Gastrocnemius medialis (tissue), 4 donors: ENCODE measurements at regions not wholly inside any gene's neighbourhood (a gene's known extent, or its start where the extent isn't known, plus 50 kb on each side); places are given as distances from the start of the nearest gene placed in this dataset.

ENCODE experiments used
- ATAC-seq, 2 donors: fragments of 150-250 bp; one replicate each; pipeline ENCODE4 v1.9.1; 2016
- DNase-seq, 2 donors: peaks; one replicate each; pipeline ENCODE4 v3.0.0-alpha.2; 2019
- H3K27ac ChIP-seq, 4 donors: fragments of 200-600 bp; sonication (generic); 1 replicate in 1 of 4; 2 replicates in 3 of 4; pipeline ENCODE4 v1.5.1; 2016 to 2018; ENCODE audit warnings: mild to moderate bottlenecking in 2 of 4, moderate library complexity in 1 of 4
- H3K27me3 ChIP-seq, 3 donors: fragments of 200-600 bp; sonication (generic) in 2 of 3; 1 replicate in 1 of 3; 2 replicates in 2 of 3; pipeline versions ENCODE4 v1.5.1 to v1.6.0; 2016 to 2019; ENCODE audit warnings: mild to moderate bottlenecking in 1 of 3, moderate library complexity in 1 of 3
- H3K36me3 ChIP-seq, 2 donors: fragments of 200-600 bp; sonication (generic) in 1 of 2; one replicate each; pipeline ENCODE4 v1.5.1; 2017 to 2018
- H3K4me1 ChIP-seq, 2 donors: fragments of 200-600 bp; sonication (generic) in 1 of 2; one replicate each; pipeline ENCODE4 v1.5.1; 2016 to 2017; ENCODE audit warnings: mild to moderate bottlenecking in 2 of 2
- H3K4me3 ChIP-seq, 4 donors: fragments of 200-600 bp; sonication (generic) in 3 of 4; 1 replicate in 1 of 4; 2 replicates in 3 of 4; pipeline ENCODE4 v1.5.1; 2016 to 2019; ENCODE audit warnings: mild to moderate bottlenecking in 2 of 4
- H3K9me3 ChIP-seq, 3 donors: fragments of 200-600 bp; sonication (generic) in 2 of 3; 1 replicate in 1 of 3; 2 replicates in 2 of 3; pipeline ENCODE4 v1.5.1; 2016 to 2019
- POLR2A ChIP-seq, 2 donors: fragments of 450-650 bp; IDR thresholded peaks; one replicate each; pipeline ENCODE4 v1.6.1; 2017; ENCODE audit warnings: antibody characterized with exemption in 2 of 2, mild to moderate bottlenecking in 2 of 2, moderate library complexity in 2 of 2
- in situ Hi-C, 4 donors: fragments of 200-750 bp; cut with MboI; loops; one replicate each; pipeline versions ENCODE4 v1.15.0 to v1.8.0; 2017; ENCODE audit warnings: low sequenced_read_pairs in 4 of 4
- intact Hi-C: fragments of 100-400 bp; cut with DNase I; formaldehyde crosslinking; loops from one replicate; pipeline ENCODE4 v1.15.1; 2023; ENCODE audit warnings: low total_unique reads
- TF ChIP-seq, protein P1 (sequence below), 5 experiments: fragments of 450-650 bp in 3 of 5; fragments of 200-600 bp in 2 of 5; sonication (generic) in 2 of 5; IDR thresholded peaks in 4 of 5; conservative IDR thresholded peaks in 1 of 5; 1 replicate in 4 of 5; 2 replicates in 1 of 5; pipeline ENCODE4 v1.5.1; 2016 to 2019; ENCODE audit warnings: antibody characterized with exemption in 5 of 5, mild to moderate bottlenecking in 3 of 5, moderate library complexity in 3 of 5

DNA sequence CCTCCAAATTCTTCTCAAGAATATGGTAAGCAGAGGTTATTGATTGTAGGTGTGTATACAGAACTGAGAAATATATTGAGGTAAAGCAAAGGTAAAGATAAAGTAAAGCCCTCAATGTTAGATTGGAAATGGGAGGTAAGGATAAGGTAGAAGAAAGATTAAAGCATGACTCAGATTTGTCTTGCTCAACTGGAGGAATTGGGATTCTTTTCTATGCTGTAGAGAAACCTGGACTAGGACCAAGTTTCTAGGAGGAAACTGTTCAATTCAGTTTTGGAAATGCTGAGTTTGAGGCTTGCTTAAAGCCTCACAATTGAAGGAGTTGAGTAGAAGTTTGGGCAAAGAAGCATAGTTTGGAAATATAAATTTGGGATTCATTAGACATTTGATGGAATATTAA lies 634.0 kb upstream of the PTCHD4 start:
- no peaks in the 10 kb centered on the region for H3K9me3 ChIP-seq
- no peak for TF ChIP-seq POLR2A (IDR thresholded peaks at IDR 0.05)
- TF ChIP-seq, protein P1, sequence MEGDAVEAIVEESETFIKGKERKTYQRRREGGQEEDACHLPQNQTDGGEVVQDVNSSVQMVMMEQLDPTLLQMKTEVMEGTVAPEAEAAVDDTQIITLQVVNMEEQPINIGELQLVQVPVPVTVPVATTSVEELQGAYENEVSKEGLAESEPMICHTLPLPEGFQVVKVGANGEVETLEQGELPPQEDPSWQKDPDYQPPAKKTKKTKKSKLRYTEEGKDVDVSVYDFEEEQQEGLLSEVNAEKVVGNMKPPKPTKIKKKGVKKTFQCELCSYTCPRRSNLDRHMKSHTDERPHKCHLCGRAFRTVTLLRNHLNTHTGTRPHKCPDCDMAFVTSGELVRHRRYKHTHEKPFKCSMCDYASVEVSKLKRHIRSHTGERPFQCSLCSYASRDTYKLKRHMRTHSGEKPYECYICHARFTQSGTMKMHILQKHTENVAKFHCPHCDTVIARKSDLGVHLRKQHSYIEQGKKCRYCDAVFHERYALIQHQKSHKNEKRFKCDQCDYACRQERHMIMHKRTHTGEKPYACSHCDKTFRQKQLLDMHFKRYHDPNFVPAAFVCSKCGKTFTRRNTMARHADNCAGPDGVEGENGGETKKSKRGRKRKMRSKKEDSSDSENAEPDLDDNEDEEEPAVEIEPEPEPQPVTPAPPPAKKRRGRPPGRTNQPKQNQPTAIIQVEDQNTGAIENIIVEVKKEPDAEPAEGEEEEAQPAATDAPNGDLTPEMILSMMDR (IDR thresholded peaks at IDR 0.05 in 4 of 5, conservative IDR thresholded peaks at IDR 0.05 in 1 of 5): no peak
- H3K4me1 ChIP-seq: no peaks in the 10 kb centered on the region
- ATAC-seq (no peak), DNase-seq (no peak)
- no peaks in the 10 kb centered on the region for H3K27me3 ChIP-seq
- in situ Hi-C loops: no loop called here
- H3K27ac ChIP-seq: no peak overlapping the region
- intact Hi-C loops: no loop called here
- H3K36me3 ChIP-seq: no peaks in the 10 kb centered on the region
- no peak overlapping the region for H3K4me3 ChIP-seq

DNA sequence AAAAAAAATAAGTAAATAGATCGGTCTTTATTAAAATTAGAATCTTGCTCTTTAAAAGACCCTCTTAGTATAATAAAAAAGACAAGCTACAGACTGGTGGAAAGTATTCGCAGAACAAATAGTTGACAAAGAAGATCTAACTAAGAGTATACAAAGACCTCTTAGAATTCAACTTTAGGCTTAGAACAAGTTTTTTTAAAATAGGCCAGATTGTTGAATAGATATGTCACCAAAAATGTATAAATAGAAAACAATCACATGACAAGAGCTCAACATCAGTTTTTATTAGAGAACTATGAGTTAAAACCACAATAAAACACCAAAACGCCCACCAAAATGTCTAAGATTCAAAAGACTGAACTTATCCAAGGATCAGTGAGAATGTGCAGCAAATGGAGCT lies 632.7 kb upstream of the PTCHD4 start:
- no peaks in the 10 kb centered on the region for H3K36me3 ChIP-seq
- H3K4me1 ChIP-seq: no peaks in the 10 kb centered on the region
- DNase-seq (no peak), ATAC-seq (no peak)
- no peak overlapping the region for H3K4me3 ChIP-seq
- intact Hi-C loops (no loop called here), in situ Hi-C loops (no loop called here)
- no peak overlapping the region for H3K27ac ChIP-seq
- no peaks in the 10 kb centered on the region for H3K9me3 ChIP-seq
- H3K27me3 ChIP-seq: no peaks in the 10 kb centered on the region
- no peak for TF ChIP-seq POLR2A (IDR thresholded peaks at IDR 0.05)
- TF ChIP-seq, protein P1 (IDR thresholded peaks at IDR 0.05 in 4 of 5, conservative IDR thresholded peaks at IDR 0.05 in 1 of 5): no peak

DNA sequence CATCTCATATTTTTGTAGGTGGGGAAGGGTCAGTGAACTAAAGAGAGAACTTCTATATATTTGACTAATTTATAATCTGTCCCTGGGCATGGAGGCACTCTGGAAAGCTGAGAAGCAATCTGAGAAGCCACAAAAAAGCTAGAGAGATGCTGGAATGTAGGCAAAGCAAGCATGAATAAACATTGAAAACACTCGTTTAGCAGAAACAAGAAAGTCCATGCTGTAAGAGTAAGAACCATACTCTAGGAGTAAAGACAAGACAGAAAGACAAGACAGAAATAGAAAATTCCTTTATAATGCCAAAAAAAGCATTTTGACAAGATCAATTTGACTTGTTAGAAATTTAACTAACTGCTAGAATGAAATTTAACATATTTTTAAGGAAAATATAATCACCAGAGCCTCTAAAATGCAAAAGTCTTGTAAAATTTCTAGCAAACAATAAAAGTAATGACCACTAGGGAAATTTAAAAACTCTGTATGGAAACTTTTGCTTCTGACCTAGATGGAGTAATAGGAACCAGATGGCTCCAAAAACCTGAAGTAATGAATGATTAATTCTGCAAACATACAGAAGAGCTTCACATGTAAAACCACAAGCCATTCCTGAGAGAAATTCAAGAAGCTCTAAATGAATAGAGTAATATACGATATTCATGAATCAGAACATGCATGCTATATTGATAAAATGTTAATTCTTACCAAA lies 625.7 kb upstream of the PTCHD4 start:
- DNase-seq (no peak), ATAC-seq (no peak)
- Histone ChIP-seq H3K36me3 (no peaks in the 10 kb centered on the region), H3K4me1 (no peaks in the 10 kb centered on the region), H3K27me3 (no peaks in the 10 kb centered on the region), H3K9me3 (no peaks in the 10 kb centered on the region), H3K27ac (no peak overlapping the region), H3K4me3 (no peak overlapping the region)
- intact Hi-C loops (no loop called here), in situ Hi-C loops (no loop called here)
- TF ChIP-seq, protein P1 (IDR thresholded peaks at IDR 0.05 in 4 of 5, conservative IDR thresholded peaks at IDR 0.05 in 1 of 5): no peak
- TF ChIP-seq POLR2A (IDR thresholded peaks at IDR 0.05): no peak

DNA sequence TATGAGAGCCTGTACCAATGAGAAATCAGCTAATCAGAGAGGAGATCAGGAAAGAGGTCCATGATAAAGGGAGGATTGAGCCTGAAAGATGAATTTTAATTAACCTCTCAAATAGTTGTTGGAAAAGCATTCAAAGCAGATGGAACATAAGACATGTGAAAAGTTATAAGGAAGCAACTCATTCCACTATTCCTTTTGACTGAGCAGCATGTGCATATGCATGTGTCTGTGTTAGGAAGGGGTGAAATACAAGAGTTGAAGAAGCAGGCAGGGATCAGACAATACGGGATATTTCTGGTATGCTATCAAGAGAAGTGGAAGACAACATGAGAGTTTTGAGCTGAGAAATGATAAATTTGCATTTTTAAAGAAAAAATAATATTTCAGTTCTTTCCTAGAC lies 624.8 kb upstream of the PTCHD4 start:
- intact Hi-C loops (no loop called here), in situ Hi-C loops (no loop called here)
- Histone ChIP-seq H3K27me3 (no peaks in the 10 kb centered on the region), H3K27ac (no peak overlapping the region), H3K4me1 (no peaks in the 10 kb centered on the region), H3K36me3 (no peaks in the 10 kb centered on the region), H3K9me3 (no peaks in the 10 kb centered on the region), H3K4me3 (no peak overlapping the region)
- ATAC-seq: no peak
- DNase-seq: no peak
- TF ChIP-seq POLR2A (IDR thresholded peaks at IDR 0.05): no peak
- TF ChIP-seq, protein P1 (IDR thresholded peaks at IDR 0.05 in 4 of 5, conservative IDR thresholded peaks at IDR 0.05 in 1 of 5): no peak

DNA sequence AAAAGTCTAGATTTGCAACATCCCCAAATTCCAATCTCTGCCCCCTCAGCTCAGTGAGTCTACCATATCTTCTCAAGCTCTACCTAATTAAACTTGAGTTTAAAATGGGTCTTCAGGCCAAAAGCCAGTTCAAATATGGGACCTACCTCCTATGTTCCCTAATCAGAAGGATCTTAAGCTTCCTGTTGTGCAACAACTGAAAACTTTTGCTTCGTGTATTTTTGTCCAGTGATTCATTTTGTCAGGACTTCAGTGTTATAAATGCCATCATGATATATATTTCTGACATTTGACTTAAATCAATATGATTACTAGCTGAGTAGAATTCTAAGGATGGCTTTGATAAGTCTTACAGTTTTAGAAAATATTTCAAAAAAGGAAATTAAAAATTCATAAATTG lies 622.6 kb upstream of the PTCHD4 start:
- intact Hi-C loops: no loop called here
- H3K36me3 ChIP-seq: no peaks in the 10 kb centered on the region
- no peak for TF ChIP-seq POLR2A (IDR thresholded peaks at IDR 0.05)
- TF ChIP-seq, protein P1 (IDR thresholded peaks at IDR 0.05 in 4 of 5, conservative IDR thresholded peaks at IDR 0.05 in 1 of 5): no peak

More for the DNA sequence above, 622.6 kb upstream of the PTCHD4 start:
- in situ Hi-C loops: no loop called here
- ATAC-seq (no peak), DNase-seq (no peak)
- Histone ChIP-seq H3K27me3 (no peaks in the 10 kb centered on the region), H3K4me3 (no peak overlapping the region), H3K27ac (no peak overlapping the region), H3K9me3 (no peaks in the 10 kb centered on the region), H3K4me1 (no peaks in the 10 kb centered on the region)
